ENCODE measurements at regions not wholly inside any gene's neighbourhood (a gene's known extent, or its start where the extent isn't known, plus 50 kb on each side); places are given as distances from the start of the nearest gene placed in this dataset.
A peak's percentile ranks its signal among the peaks of the same experiment; 100 is the strongest.

- Histone ChIP-seq H3K4me2 (ENCODE audit: insufficient read depth, low read length) (no peak overlapping the region), H3K27me3 (ENCODE audit: control insufficient read depth in 2 of 2, insufficient read depth in 2 of 2, low read length in 2 of 2) (no peaks in the 10 kb centered on the region), H3K79me2 (ENCODE audit: control insufficient read depth, insufficient read depth, low read length) (no peaks in the 10 kb centered on the region), H3K27ac (ENCODE audit: extremely low read depth, low read depth, low read length) (no peak overlapping the region), H4K20me1 (replicated peaks; ENCODE audit: control insufficient read depth, insufficient read depth, low read length) (no peaks in the 10 kb centered on the region), H3K9me1 (ENCODE audit: control insufficient read depth, insufficient read depth, low read length) (no peaks in the 10 kb centered on the region), H3K9me3 (replicated peaks; ENCODE audit: control insufficient read depth, insufficient read depth, low read depth, low read length) (no peaks in the 10 kb centered on the region), H3K9ac (ENCODE audit: insufficient read depth in 1 of 2, low read depth in 2 of 2, low read length in 2 of 2) (no peak overlapping the region), H3K36me3 (ENCODE audit: control insufficient read depth, insufficient read depth, low read length) (no peaks in the 10 kb centered on the region), H3K4me3 (no peak overlapping the region), H3K4me1 (replicated peaks in 1 of 2; ENCODE audit: control insufficient read depth in 2 of 2, insufficient read depth in 2 of 2, low read length in 2 of 2) (no peaks in the 10 kb centered on the region), H2AFZ (ENCODE audit: low read depth, low read length) (no peak overlapping the region)
- FAIRE-seq (no peak), ATAC-seq (no peak), DNase-seq (ENCODE audit: extremely low read depth in 1 of 4, low spot score in 3 of 4) (no peak)
- CTCF ChIA-PET (ENCODE audit: low intra/inter-chr PET ratio), result no interaction called here
- no TSS peak for BruUV-seq (replicated peaks)
- in situ Hi-C loops (cut with MboI), result no loop called here
- POLR2A ChIA-PET, result no interaction called here
- peak; percentile 61 for TF ChIP-seq NFIC (IDR thresholded peaks at IDR 0.05)
- no peak for TF ChIP-seq ARID1B (IDR thresholded peaks at IDR 0.05)
- intact Hi-C loops (cut with micrococcal nuclease), result no loop called here
- 0% methylated on average over 1 of the region's 1 CpG for WGBS (ENCODE audit: insufficient coverage, low coverage, missing lambda C conversion rate)
These were observed 276.3 kb upstream of the ERBB4 start for GRCh38 chr2:212814941-212815340.

GRCh38 chr2:212811921-212812320 is 273.3 kb upstream of the ERBB4 start:
- no peak for TF ChIP-seq ZNF134 (CRISPR knock-in tag; conservative IDR thresholded peaks at IDR 0.05)
- no peak for TF ChIP-seq ZC3H8 (IDR thresholded peaks at IDR 0.05)
- Histone ChIP-seq H3K27ac (ENCODE audit: extremely low read depth, low read depth, low read length) (no peak overlapping the region), H3K36me3 (ENCODE audit: control insufficient read depth, insufficient read depth, low read length) (no peaks in the 10 kb centered on the region), H3K9me3 (replicated peaks; ENCODE audit: control insufficient read depth, insufficient read depth, low read depth, low read length) (no peaks in the 10 kb centered on the region), H3K9ac (ENCODE audit: insufficient read depth in 1 of 2, low read depth in 2 of 2, low read length in 2 of 2) (no peak overlapping the region), H3K79me2 (ENCODE audit: control insufficient read depth, insufficient read depth, low read length) (no peaks in the 10 kb centered on the region), H3K4me3 (no peak overlapping the region), H2AFZ (ENCODE audit: low read depth, low read length) (no peak overlapping the region), H4K20me1 (replicated peaks; ENCODE audit: control insufficient read depth, insufficient read depth, low read length) (no peaks in the 10 kb centered on the region), H3K9me1 (ENCODE audit: control insufficient read depth, insufficient read depth, low read length) (no peaks in the 10 kb centered on the region), H3K4me2 (ENCODE audit: insufficient read depth, low read length) (no peak overlapping the region), H3K27me3 (ENCODE audit: control insufficient read depth in 2 of 2, insufficient read depth in 2 of 2, low read length in 2 of 2) (no peaks in the 10 kb centered on the region), H3K4me1 (replicated peaks in 1 of 2; ENCODE audit: control insufficient read depth in 2 of 2, insufficient read depth in 2 of 2, low read length in 2 of 2) (no peaks in the 10 kb centered on the region)
- ChIA-PET POLR2A (no interaction called here), CTCF (ENCODE audit: low intra/inter-chr PET ratio) (no interaction called here)
- in situ Hi-C loops (cut with MboI), result no loop called here
- BruUV-seq (replicated peaks), result no TSS peak
- ATAC-seq (no peak), DNase-seq (ENCODE audit: extremely low read depth in 1 of 4, low spot score in 3 of 4) (no peak), FAIRE-seq (no peak)
- intact Hi-C loops (cut with micrococcal nuclease), result no loop called here
- 0% methylated on average over 1 of the region's 1 CpG for WGBS (ENCODE audit: insufficient coverage, low coverage, missing lambda C conversion rate)

Data from K562 (cell line).